Heart right ventricle (tissue), 16 donors: ENCODE measurements at regions not wholly inside any gene's neighbourhood (a gene's known extent, or its start where the extent isn't known, plus 50 kb on each side); places are given as distances from the start of the nearest gene placed in this dataset.
A peak's percentile ranks its signal among the peaks of the same experiment; 100 is the strongest.
"Not testable (repeated sequence)": the region's sequence is repeated elsewhere in the genome, so short reads cannot be mapped to it uniquely, and the experiment has no call there.

Experiments used
- ATAC-seq, 8 donors: fragments of 200-7000 bp; cut with Tn5 transposase; one replicate each; pipeline ENCODE4 v1.9.1; 2020; ENCODE audit warnings: mild to moderate bottlenecking in 8 of 8, moderate library complexity in 8 of 8, moderate number of reproducible peaks in 1 of 8
- DNase-seq, 2 donors: peaks; one replicate each; pipeline ENCODE4 v3.0.0-alpha.2; 2020
- H3K27ac ChIP-seq, 10 donors: fragments of 200-600 bp; sonication (generic) in 2 of 10; one replicate each; pipeline versions ENCODE4 v1.5.0 to v1.8.0; 2020 to 2022; ENCODE audit warnings: mild to moderate bottlenecking in 3 of 10
- H3K27me3 ChIP-seq, 7 donors: fragments of 200-600 bp; one replicate each; pipeline ENCODE4 v1.8.0; 2021 to 2022; ENCODE audit warnings: mild to moderate bottlenecking in 2 of 7
- H3K36me3 ChIP-seq, 9 donors: fragments of 200-600 bp; sonication (generic) in 1 of 9; one replicate each; pipeline versions ENCODE4 v1.5.0 to v1.8.0; 2020 to 2022; ENCODE audit warnings: mild to moderate bottlenecking in 2 of 9
- H3K4me1 ChIP-seq, 9 donors: fragments of 200-600 bp; sonication (generic) in 1 of 9; one replicate each; pipeline versions ENCODE4 v1.5.0 to v1.8.0; 2020 to 2022; ENCODE audit warnings: mild to moderate bottlenecking in 4 of 9
- H3K4me3 ChIP-seq, 10 donors: fragments of 200-600 bp; sonication (generic) in 2 of 10; one replicate each; pipeline versions ENCODE4 v1.5.0 to v1.8.0; 2020 to 2022; ENCODE audit warnings: mild to moderate bottlenecking in 7 of 10, moderate library complexity in 2 of 10
- H3K9me3 ChIP-seq, 11 donors: fragments of 200-600 bp in 10 of 11; sonication (generic) in 2 of 11; one replicate each; pipeline versions ENCODE4 v1.5.0 to v1.8.0; 2013 to 2022; ENCODE audit warnings: mild to moderate bottlenecking in 2 of 11, control low read depth in 1 of 11, moderate library complexity in 1 of 11
- WGBS, 2 donors: extraction: QIAGEN DNeasy Blood & Tissue Kit; methylation state at CpG; one replicate each; pipeline ENCODE4 v1.1.7; 2013; ENCODE audit warnings: inconsistent platforms in 1 of 2; 5-methylcytosine and 5-hydroxymethylcytosine counted together
- intact Hi-C, 10 donors: fragments of 100-400 bp; cut with DNase I; formaldehyde crosslinking; loops; one replicate each; pipeline versions ENCODE4 v1.11.1 to v1.14.2; 2022
- donor health status: Arrhythmogenic right ventricular cardiomyopathy.
- donor health status: ischemic (EF 13 %, LVEDD 7.1; RV severe dilation, severe dysfunction).
- donor health status: healthy with polysubstance abuse.
- donor health status: DM: no; HTN: yes; CAD: no.
- donor health status: DM: no; HTN: no; CAD: no.
- donor health status: ischemic (EF 25% LVEDD 6.9; RV normal size, moderate dysfunction).
- donor health status: ischemic (EF 25% LVEDD 5.7; RV mildly dilated, moderate dysfunction).
- donor health status: healthy.
- donor health status: DM: yes; HTN: yes; CAD: no.
- donor health status: Ischemic cardiomyopathy.
- donor health status: ischemic (EF 35%, LVEDD 5.7; RV mildly dilated, moderate dysfunction).
- donor health status: nonischemic (EF 11% LVEDD 7.7; RV severe dilation, severe dysfunction).
- donor health status: DM: yes; HTN: yes; CAD: no.
- donor health status: PGD.
- donor health status: ischemic (EF 29% LVEDD 5.4; RV normal size, mild dysfunction).
- donor health status: nonischemic (EF 23%, LVEDD 6.1; RV moderate dilation, normal function).

- 69 to 70% methylated on average over 3 to 4 of the region's 4 CpGs for WGBS, 2 donors
- intact Hi-C loops, H3K36me3 ChIP-seq, H3K27me3 ChIP-seq, H3K4me1 ChIP-seq, H3K4me3 ChIP-seq, DNase-seq, ATAC-seq, H3K27ac ChIP-seq, H3K9me3 ChIP-seq: not testable (repeated sequence)
Observed at GRCh38 chr18:104264-104663, 54.1 kb upstream of the USP14 start.

- H3K4me3 ChIP-seq, H3K36me3 ChIP-seq, DNase-seq, ATAC-seq, H3K4me1 ChIP-seq, H3K27me3 ChIP-seq, H3K27ac ChIP-seq, intact Hi-C loops, H3K9me3 ChIP-seq: not testable (repeated sequence)
- WGBS, 2 donors, result 86% methylated on average over 7 of the region's 7 CpGs
Observed at GRCh38 chr18:105161-106053, 53.0 kb upstream of the USP14 start.

GRCh38 chr18:106054-106851 is 52.1 kb upstream of the USP14 start:
- H3K4me3 ChIP-seq, H3K4me1 ChIP-seq, H3K27ac ChIP-seq, ATAC-seq, DNase-seq, intact Hi-C loops, H3K36me3 ChIP-seq, H3K9me3 ChIP-seq: not testable (repeated sequence)
- peaks cover 0 to 13% (median 3%) of the 10 kb centered on the region in 7 donors for H3K27me3 ChIP-seq
- 70% methylated on average over 4 of the region's 4 CpGs for WGBS, 2 donors

- DNase-seq, intact Hi-C loops, H3K36me3 ChIP-seq, H3K27ac ChIP-seq, H3K9me3 ChIP-seq, H3K4me3 ChIP-seq, H3K4me1 ChIP-seq: not testable (repeated sequence)
- peaks cover 0 to 13% (median under 1%) of the 10 kb centered on the region in 7 donors for H3K27me3 ChIP-seq
- 54 to 62% methylated on average over 2 of the region's 2 CpGs for WGBS, 2 donors
- peak in 2 of 8 donors; percentile 15 to 28 for ATAC-seq
Observed at GRCh38 chr18:106868-107384, 51.4 kb upstream of the USP14 start.

- H3K4me1 ChIP-seq, H3K9me3 ChIP-seq, intact Hi-C loops, H3K27ac ChIP-seq, H3K36me3 ChIP-seq, DNase-seq, H3K4me3 ChIP-seq, ATAC-seq: not testable (repeated sequence)
- H3K27me3 ChIP-seq, result peaks cover 0 to 13% (median 3%) of the 10 kb centered on the region in 7 donors
- 67 to 69% methylated on average over 5 of the region's 5 CpGs for WGBS, 2 donors
Observed at GRCh38 chr18:107464-107863, 50.9 kb upstream of the USP14 start.

GRCh38 chr18:107947-108664 is 50.3 kb upstream of the USP14 start:
- H3K4me1 ChIP-seq, H3K27ac ChIP-seq, intact Hi-C loops, H3K36me3 ChIP-seq, H3K4me3 ChIP-seq, H3K9me3 ChIP-seq, DNase-seq: not testable (repeated sequence)
- ATAC-seq, result peak; percentile 61 to 93 (median 75)
- peaks cover 0 to 13% (median 3%) of the 10 kb centered on the region in 7 donors for H3K27me3 ChIP-seq
- WGBS, 2 donors, result 41% methylated on average over 1 of the region's 3 CpGs
